ENCODE measurements at regions not wholly inside any gene's neighbourhood (a gene's known extent, or its start where the extent isn't known, plus 50 kb on each side); places are given as distances from the start of the nearest gene placed in this dataset.

DNA sequence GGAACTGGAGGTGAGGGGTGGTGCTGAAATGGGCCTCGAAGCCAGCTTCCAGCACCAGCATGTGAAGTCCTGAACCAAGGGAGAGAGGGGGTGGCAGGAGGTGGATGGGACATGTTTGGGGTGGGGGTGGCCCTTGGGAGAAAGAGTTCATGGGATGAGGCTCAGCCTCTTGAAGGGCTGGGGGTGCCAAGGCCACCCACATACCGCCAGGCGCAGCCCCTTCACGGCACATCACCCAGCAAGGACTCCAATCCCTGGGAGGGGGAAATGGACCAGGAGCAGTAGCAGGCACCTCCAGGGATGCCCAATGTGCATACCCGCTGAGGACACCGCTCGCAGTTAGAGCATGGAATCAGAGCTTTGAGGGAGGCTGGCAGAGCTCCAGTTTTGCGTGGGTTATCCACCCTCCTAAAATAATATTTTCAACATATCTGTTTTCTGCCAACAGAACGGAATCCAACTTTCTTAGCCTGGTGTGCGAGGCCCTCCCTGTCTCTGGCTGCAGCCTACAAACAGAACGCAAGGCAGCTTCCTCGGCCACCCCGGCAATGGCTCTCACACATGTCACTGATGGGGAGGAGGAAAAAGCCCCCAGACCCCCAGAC lies 140.5 kb upstream of the VSTM2B start:
- Histone ChIP-seq H3F3A (ENCODE audit: insufficient read depth, low read length, poor library complexity, severe bottlenecking) (no peaks in the 10 kb centered on the region), H3K27me3 (ENCODE audit: insufficient read depth, low read depth, low read length) (no peaks in the 10 kb centered on the region), H2AFZ (ENCODE audit: low read depth, low read length) (no peak overlapping the region), H3K4me2 (ENCODE audit: low read length) (no peak overlapping the region), H3K79me2 (replicated peaks; ENCODE audit: insufficient read depth, low read length) (no peaks in the 10 kb centered on the region), H3K4me3 (ENCODE audit: low read length) (no peak overlapping the region), H3K9me3 (ENCODE audit: low read length) (no peaks in the 10 kb centered on the region), H3K9ac (ENCODE audit: low read length) (no peak overlapping the region), H3K36me3 (ENCODE audit: insufficient read depth, low read length) (no peaks in the 10 kb centered on the region), H3K9me2 (ENCODE audit: insufficient read depth, low read length) (no peaks in the 10 kb centered on the region), H4K20me1 (ENCODE audit: insufficient read depth) (no peaks in the 10 kb centered on the region), H3K27ac (ENCODE audit: low read length) (no peak overlapping the region)
- TF ChIP-seq TAF1 (IDR thresholded peaks at IDR 0.05; ENCODE audit: low read depth) (no peak), EP300 (conservative IDR thresholded peaks at IDR 0.05; ENCODE audit: poor library complexity, severe bottlenecking) (no peak), POLR2AphosphoS5 (IDR thresholded peaks at IDR 0.05) (no peak), SMC3 (conservative IDR thresholded peaks at IDR 0.05; ENCODE audit: poor library complexity) (no peak), EZH2 (IDR thresholded peaks at IDR 0.05; ENCODE audit: borderline replicate concordance, insufficient read depth, low read length, poor library complexity, severe bottlenecking) (no peak), MXI1 (conservative IDR thresholded peaks at IDR 0.05; ENCODE audit: poor library complexity, severe bottlenecking) (no peak), RAD21 (conservative IDR thresholded peaks at IDR 0.05) (no peak)
- TF ChIP-seq, protein P1, sequence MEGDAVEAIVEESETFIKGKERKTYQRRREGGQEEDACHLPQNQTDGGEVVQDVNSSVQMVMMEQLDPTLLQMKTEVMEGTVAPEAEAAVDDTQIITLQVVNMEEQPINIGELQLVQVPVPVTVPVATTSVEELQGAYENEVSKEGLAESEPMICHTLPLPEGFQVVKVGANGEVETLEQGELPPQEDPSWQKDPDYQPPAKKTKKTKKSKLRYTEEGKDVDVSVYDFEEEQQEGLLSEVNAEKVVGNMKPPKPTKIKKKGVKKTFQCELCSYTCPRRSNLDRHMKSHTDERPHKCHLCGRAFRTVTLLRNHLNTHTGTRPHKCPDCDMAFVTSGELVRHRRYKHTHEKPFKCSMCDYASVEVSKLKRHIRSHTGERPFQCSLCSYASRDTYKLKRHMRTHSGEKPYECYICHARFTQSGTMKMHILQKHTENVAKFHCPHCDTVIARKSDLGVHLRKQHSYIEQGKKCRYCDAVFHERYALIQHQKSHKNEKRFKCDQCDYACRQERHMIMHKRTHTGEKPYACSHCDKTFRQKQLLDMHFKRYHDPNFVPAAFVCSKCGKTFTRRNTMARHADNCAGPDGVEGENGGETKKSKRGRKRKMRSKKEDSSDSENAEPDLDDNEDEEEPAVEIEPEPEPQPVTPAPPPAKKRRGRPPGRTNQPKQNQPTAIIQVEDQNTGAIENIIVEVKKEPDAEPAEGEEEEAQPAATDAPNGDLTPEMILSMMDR (IDR thresholded peaks at IDR 0.05; ENCODE audit: poor library complexity, severe bottlenecking): no peak
- TF ChIP-seq, protein P2, sequence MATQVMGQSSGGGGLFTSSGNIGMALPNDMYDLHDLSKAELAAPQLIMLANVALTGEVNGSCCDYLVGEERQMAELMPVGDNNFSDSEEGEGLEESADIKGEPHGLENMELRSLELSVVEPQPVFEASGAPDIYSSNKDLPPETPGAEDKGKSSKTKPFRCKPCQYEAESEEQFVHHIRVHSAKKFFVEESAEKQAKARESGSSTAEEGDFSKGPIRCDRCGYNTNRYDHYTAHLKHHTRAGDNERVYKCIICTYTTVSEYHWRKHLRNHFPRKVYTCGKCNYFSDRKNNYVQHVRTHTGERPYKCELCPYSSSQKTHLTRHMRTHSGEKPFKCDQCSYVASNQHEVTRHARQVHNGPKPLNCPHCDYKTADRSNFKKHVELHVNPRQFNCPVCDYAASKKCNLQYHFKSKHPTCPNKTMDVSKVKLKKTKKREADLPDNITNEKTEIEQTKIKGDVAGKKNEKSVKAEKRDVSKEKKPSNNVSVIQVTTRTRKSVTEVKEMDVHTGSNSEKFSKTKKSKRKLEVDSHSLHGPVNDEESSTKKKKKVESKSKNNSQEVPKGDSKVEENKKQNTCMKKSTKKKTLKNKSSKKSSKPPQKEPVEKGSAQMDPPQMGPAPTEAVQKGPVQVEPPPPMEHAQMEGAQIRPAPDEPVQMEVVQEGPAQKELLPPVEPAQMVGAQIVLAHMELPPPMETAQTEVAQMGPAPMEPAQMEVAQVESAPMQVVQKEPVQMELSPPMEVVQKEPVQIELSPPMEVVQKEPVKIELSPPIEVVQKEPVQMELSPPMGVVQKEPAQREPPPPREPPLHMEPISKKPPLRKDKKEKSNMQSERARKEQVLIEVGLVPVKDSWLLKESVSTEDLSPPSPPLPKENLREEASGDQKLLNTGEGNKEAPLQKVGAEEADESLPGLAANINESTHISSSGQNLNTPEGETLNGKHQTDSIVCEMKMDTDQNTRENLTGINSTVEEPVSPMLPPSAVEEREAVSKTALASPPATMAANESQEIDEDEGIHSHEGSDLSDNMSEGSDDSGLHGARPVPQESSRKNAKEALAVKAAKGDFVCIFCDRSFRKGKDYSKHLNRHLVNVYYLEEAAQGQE (IDR thresholded peaks at IDR 0.05; ENCODE audit: borderline replicate concordance): no peak

DNA sequence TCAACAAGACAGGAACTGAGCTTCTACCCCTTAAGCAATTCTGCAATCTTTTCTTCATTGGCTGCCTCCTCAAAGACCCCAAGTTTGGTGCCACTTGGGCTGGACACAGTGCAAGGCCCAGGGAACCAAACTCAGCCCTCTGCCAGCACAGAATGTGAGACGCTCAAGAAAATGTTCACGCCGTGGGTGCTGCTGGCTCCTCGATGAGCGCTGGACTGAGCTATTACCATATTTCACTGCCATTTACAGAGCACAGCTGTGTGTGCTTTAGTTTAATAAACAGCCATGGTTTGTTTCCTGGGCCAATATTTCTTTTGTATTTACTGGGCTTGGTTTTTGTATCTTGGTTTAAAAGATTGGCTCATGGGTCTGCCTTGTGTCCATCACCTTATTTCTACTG lies 138.8 kb upstream of the VSTM2B start:
- no peaks in the 10 kb centered on the region for H3K27me3 ChIP-seq (ENCODE audit: insufficient read depth, low read depth, low read length)
- no peak overlapping the region for H3K9ac ChIP-seq (ENCODE audit: low read length)
- TF ChIP-seq MXI1 (conservative IDR thresholded peaks at IDR 0.05; ENCODE audit: poor library complexity, severe bottlenecking): no peak
- TF ChIP-seq, protein P1 (IDR thresholded peaks at IDR 0.05; ENCODE audit: poor library complexity, severe bottlenecking): no peak
- TF ChIP-seq TAF1 (IDR thresholded peaks at IDR 0.05; ENCODE audit: low read depth): no peak
- TF ChIP-seq EZH2 (IDR thresholded peaks at IDR 0.05; ENCODE audit: borderline replicate concordance, insufficient read depth, low read length, poor library complexity, severe bottlenecking): no peak
- no peak for TF ChIP-seq EP300 (conservative IDR thresholded peaks at IDR 0.05; ENCODE audit: poor library complexity, severe bottlenecking)
- TF ChIP-seq, protein P2 (IDR thresholded peaks at IDR 0.05; ENCODE audit: borderline replicate concordance): no peak
- H3F3A ChIP-seq (ENCODE audit: insufficient read depth, low read length, poor library complexity, severe bottlenecking): no peaks in the 10 kb centered on the region
- no peak overlapping the region for H3K4me3 ChIP-seq (ENCODE audit: low read length)
- H3K9me2 ChIP-seq (ENCODE audit: insufficient read depth, low read length): no peaks in the 10 kb centered on the region
- H2AFZ ChIP-seq (ENCODE audit: low read depth, low read length): no peak overlapping the region
- no peaks in the 10 kb centered on the region for H3K79me2 ChIP-seq (replicated peaks; ENCODE audit: insufficient read depth, low read length)
- H4K20me1 ChIP-seq (ENCODE audit: insufficient read depth): no peaks in the 10 kb centered on the region
- no peaks in the 10 kb centered on the region for H3K9me3 ChIP-seq (ENCODE audit: low read length)
- no peak overlapping the region for H3K27ac ChIP-seq (ENCODE audit: low read length)
- no peak overlapping the region for H3K4me2 ChIP-seq (ENCODE audit: low read length)
- H3K36me3 ChIP-seq (ENCODE audit: insufficient read depth, low read length): no peaks in the 10 kb centered on the region

Measured in neural cell (in vitro differentiated cells).